BE2C (cell line): ENCODE measurements at regions not wholly inside any gene's neighbourhood (a gene's known extent, or its start where the extent isn't known, plus 50 kb on each side); places are given as distances from the start of the nearest gene placed in this dataset.

Experiments
- DNase-seq: peaks from one replicate; pipeline ENCODE4 v3.0.0-alpha.2; 2020
- H3K27me3 ChIP-seq: fragments of 250-450 bp; sonication (Bioruptor Pico); 2 replicates; pipeline ENCODE4 v1.5.1; 2020; ENCODE audit warnings: mild to moderate bottlenecking
- H3K36me3 ChIP-seq: fragments of 250-450 bp; sonication (Bioruptor Pico); 2 replicates; pipeline ENCODE4 v1.5.1; 2020; ENCODE audit warnings: mild to moderate bottlenecking
- H3K4me1 ChIP-seq: fragments of 250-450 bp; sonication (Bioruptor Pico); 2 replicates; pipeline ENCODE4 v1.5.1; 2020
- H3K4me3 ChIP-seq: 2 replicates; pipeline ENCODE4 v1.5.1; 2011; ENCODE audit warnings: low read depth, low read length
- H3K9me3 ChIP-seq: fragments of 250-450 bp; sonication (Bioruptor Pico); 2 replicates; pipeline ENCODE4 v1.5.1; 2020
- CTCF ChIP-seq: IDR thresholded peaks from 2 replicates; pipeline ENCODE4 v1.5.1; 2012; ENCODE audit warnings: mild to moderate bottlenecking, low read depth, low read length

- DNase-seq: no peak
Measured at GRCh38 chr1:184297244-184297750, 89.5 kb upstream of the C1orf21 start.

GRCh38 chr1:184298440-184299405 lies 88.1 kb upstream of the C1orf21 start:
- peak; percentile 88 for DNase-seq
- no peaks in the 10 kb centered on the region for H3K36me3 ChIP-seq
- peaks cover 28% of the 10 kb centered on the region for H3K4me1 ChIP-seq
- 0 out of 2 replicates have a peak, but pooled peaks have one; percentile 4 for TF ChIP-seq CTCF
- no peaks in the 10 kb centered on the region for H3K27me3 ChIP-seq
- no peaks in the 10 kb centered on the region for H3K9me3 ChIP-seq
- H3K4me3 ChIP-seq: peak overlapping the region; percentile 34

More at GRCh38 chr1:184297244-184297750, 89.5 kb upstream of the C1orf21 start:
- Histone ChIP-seq H3K9me3 (no peaks in the 10 kb centered on the region), H3K36me3 (no peaks in the 10 kb centered on the region), H3K4me1 (peaks cover 28% of the 10 kb centered on the region), H3K27me3 (no peaks in the 10 kb centered on the region), H3K4me3 (no peak overlapping the region)
- TF ChIP-seq CTCF: no peak

GRCh38 chr1:184299406-184299790 lies 87.4 kb upstream of the C1orf21 start:
- no peak for DNase-seq

GRCh38 chr1:184299796-184300195 lies 87.0 kb upstream of the C1orf21 start:
- no peak for TF ChIP-seq CTCF
- peak overlapping the region; percentile 34; the same call in 1 of the 2 replicates for H3K4me3 ChIP-seq
- H3K4me1 ChIP-seq: peaks cover 28% of the 10 kb centered on the region
- H3K36me3 ChIP-seq: no peaks in the 10 kb centered on the region
- no peak for DNase-seq
- H3K9me3 ChIP-seq: no peaks in the 10 kb centered on the region
- no peaks in the 10 kb centered on the region for H3K27me3 ChIP-seq

More at GRCh38 chr1:184299406-184299790, 87.4 kb upstream of the C1orf21 start:
- Histone ChIP-seq H3K4me3 (peak overlapping the region; percentile 34), H3K27me3 (no peaks in the 10 kb centered on the region), H3K9me3 (no peaks in the 10 kb centered on the region), H3K36me3 (no peaks in the 10 kb centered on the region), H3K4me1 (peaks cover 28% of the 10 kb centered on the region)
- no peak for TF ChIP-seq CTCF

GRCh38 chr1:184300446-184300845 lies 86.4 kb upstream of the C1orf21 start:
- H3K4me1 ChIP-seq: peaks cover 28% of the 10 kb centered on the region
- no peak for TF ChIP-seq CTCF
- no peaks in the 10 kb centered on the region for H3K36me3 ChIP-seq
- H3K4me3 ChIP-seq: no peak overlapping the region
- DNase-seq: no peak
- no peaks in the 10 kb centered on the region for H3K27me3 ChIP-seq
- no peaks in the 10 kb centered on the region for H3K9me3 ChIP-seq

- Histone ChIP-seq H3K4me1 (peaks cover 28% of the 10 kb centered on the region), H3K4me3 (no peak overlapping the region), H3K36me3 (no peaks in the 10 kb centered on the region), H3K27me3 (no peaks in the 10 kb centered on the region), H3K9me3 (no peaks in the 10 kb centered on the region)
- no peak for DNase-seq
- no peak for TF ChIP-seq CTCF
Measured at GRCh38 chr1:184301227-184301626, 85.6 kb upstream of the C1orf21 start.
